WTC11 (cell line): ENCODE measurements at regions not wholly inside any gene's neighbourhood (a gene's known extent, or its start where the extent isn't known, plus 50 kb on each side); places are given as distances from the start of the nearest gene placed in this dataset.

Source experiments
- ATAC-seq: fragments of 200-7000 bp; cut with Tn5 transposase; 2 replicates; pipeline ENCODE4 v1.10.0; 2021; ENCODE audit warnings: mild to moderate bottlenecking, moderate library complexity
- CTCF ChIA-PET: fragments of 300-600 bp; sonication (Branson Sonifier 250); formaldehyde crosslinking; loops from one replicate; lab custom pipeline; 2021; ENCODE audit warnings: antibody characterized with exemption; lab: Charles Lee
- POLR2A ChIA-PET: fragments of 350-600 bp; sonication (Branson Sonifier 250); formaldehyde crosslinking; loops from one replicate; lab custom pipeline; 2021; ENCODE audit warnings: antibody characterized with exemption; lab: Charles Lee
- DNase-seq: peaks from one replicate; pipeline ENCODE4 v3.0.0; 2021; ENCODE audit warnings: low spot score
- H3K27ac Mint-ChIP-seq: 2 replicates; pipeline ENCODE4 v1.8.0; 2021; ENCODE audit warnings: mixed read lengths
- H3K27me3 Mint-ChIP-seq: 2 replicates; pipeline ENCODE4 v1.8.0; 2021; ENCODE audit warnings: low read depth, mild to moderate bottlenecking, moderate library complexity, mixed read lengths
- H3K36me3 Mint-ChIP-seq: 2 replicates; pipeline ENCODE4 v1.8.0; 2021; ENCODE audit warnings: mixed read lengths
- H3K4me1 Mint-ChIP-seq: 2 replicates; pipeline ENCODE4 v1.8.0; 2022; ENCODE audit warnings: mixed read lengths
- H3K4me3 Mint-ChIP-seq: 2 replicates; pipeline ENCODE4 v1.8.0; 2021; ENCODE audit warnings: mild to moderate bottlenecking, moderate library complexity, mixed read lengths
- H3K9me3 Mint-ChIP-seq: 2 replicates; pipeline ENCODE4 v1.8.0; 2021; ENCODE audit warnings: mixed read lengths
- ATF1 ChIP-seq: sonication (generic); formaldehyde crosslinking; IDR thresholded peaks from 2 replicates; pipeline ENCODE4 v1.8.1; 2023; ENCODE audit warnings: mild to moderate bottlenecking, moderate library complexity, missing genetic modification reagents
- ELF4 ChIP-seq: sonication (generic); formaldehyde crosslinking; IDR thresholded peaks from 2 replicates; pipeline ENCODE4 v1.8.1; 2022; ENCODE audit warnings: low read depth, mild to moderate bottlenecking, moderate library complexity, missing genetic modification reagents
- FOXJ3 ChIP-seq: sonication (generic); formaldehyde crosslinking; IDR thresholded peaks from 2 replicates; pipeline ENCODE4 v1.9.0; 2021; ENCODE audit warnings: missing genetic modification reagents, mild to moderate bottlenecking, borderline replicate concordance
- GABPB1 ChIP-seq: sonication (generic); formaldehyde crosslinking; IDR thresholded peaks from 2 replicates; pipeline ENCODE4 v1.8.1; 2023; ENCODE audit warnings: mild to moderate bottlenecking, missing genetic modification reagents
- JAZF1 ChIP-seq: fragments of 250-450 bp; sonication (Bioruptor Pico); IDR thresholded peaks from 2 replicates; pipeline ENCODE4 v1.9.0; 2021; ENCODE audit warnings: moderate library complexity, mild to moderate bottlenecking, inconsistent platforms
- OVOL2 ChIP-seq: fragments of 250-450 bp; sonication (Bioruptor Pico); IDR thresholded peaks from 2 replicates; pipeline ENCODE4 v1.9.0; 2021; ENCODE audit warnings: mild to moderate bottlenecking, borderline replicate concordance
- SOX15 ChIP-seq: fragments of 250-450 bp; sonication (Bioruptor Pico); IDR thresholded peaks from 2 replicates; pipeline ENCODE4 v1.9.0; 2021; ENCODE audit warnings: mild to moderate bottlenecking
- ZNF219 ChIP-seq: sonication (generic); formaldehyde crosslinking; IDR thresholded peaks from 2 replicates; pipeline ENCODE4 v1.8.0; 2023; ENCODE audit warnings: missing genetic modification reagents, mild to moderate bottlenecking, borderline replicate concordance
- ZNF317 ChIP-seq: sonication (generic); formaldehyde crosslinking; IDR thresholded peaks from 2 replicates; pipeline ENCODE4 v1.8.1; 2023; ENCODE audit warnings: low read depth, mild to moderate bottlenecking, moderate library complexity, missing genetic modification reagents, borderline replicate concordance
- TF ChIP-seq, protein P1 (sequence below): sonication (generic); formaldehyde crosslinking; IDR thresholded peaks from 2 replicates; pipeline ENCODE4 v1.8.1; 2022; ENCODE audit warnings: low read depth, mild to moderate bottlenecking, moderate library complexity, missing genetic modification reagents, borderline replicate concordance
- TF ChIP-seq, protein P2 (sequence below): fragments of 250-450 bp; sonication (Bioruptor Pico); IDR thresholded peaks from 2 replicates; pipeline ENCODE4 v1.9.0; 2021; ENCODE audit warnings: mild to moderate bottlenecking, borderline replicate concordance
- TF ChIP-seq, protein P3 (sequence below): fragments of 200-600 bp; IDR thresholded peaks from 2 replicates; pipeline ENCODE4 v1.8.0; 2022; ENCODE audit warnings: antibody characterized with exemption
- TF ChIP-seq, protein P4 (sequence below): fragments of 250-450 bp; sonication (Bioruptor Pico); IDR thresholded peaks from 2 replicates; pipeline ENCODE4 v1.9.0; 2021; ENCODE audit warnings: mild to moderate bottlenecking
- TF ChIP-seq, protein P5 (sequence below): sonication (generic); formaldehyde crosslinking; IDR thresholded peaks from 2 replicates; pipeline ENCODE4 v1.8.0; 2023; ENCODE audit warnings: missing genetic modification reagents
- TF ChIP-seq, protein P6 (sequence below): sonication (generic); formaldehyde crosslinking; conservative IDR thresholded peaks from 2 replicates; pipeline ENCODE4 v1.8.1; 2023; ENCODE audit warnings: mild to moderate bottlenecking, low read depth, missing genetic modification reagents, moderate library complexity
- TF ChIP-seq, protein P7 (sequence below): sonication (generic); formaldehyde crosslinking; IDR thresholded peaks from 2 replicates; pipeline ENCODE4 v1.8.1; 2022; ENCODE audit warnings: missing genetic modification reagents, borderline replicate concordance
- TF ChIP-seq, protein P8 (sequence below): sonication (generic); formaldehyde crosslinking; conservative IDR thresholded peaks from 2 replicates; pipeline ENCODE4 v1.8.1; 2022; ENCODE audit warnings: mild to moderate bottlenecking, missing genetic modification reagents

DNA sequence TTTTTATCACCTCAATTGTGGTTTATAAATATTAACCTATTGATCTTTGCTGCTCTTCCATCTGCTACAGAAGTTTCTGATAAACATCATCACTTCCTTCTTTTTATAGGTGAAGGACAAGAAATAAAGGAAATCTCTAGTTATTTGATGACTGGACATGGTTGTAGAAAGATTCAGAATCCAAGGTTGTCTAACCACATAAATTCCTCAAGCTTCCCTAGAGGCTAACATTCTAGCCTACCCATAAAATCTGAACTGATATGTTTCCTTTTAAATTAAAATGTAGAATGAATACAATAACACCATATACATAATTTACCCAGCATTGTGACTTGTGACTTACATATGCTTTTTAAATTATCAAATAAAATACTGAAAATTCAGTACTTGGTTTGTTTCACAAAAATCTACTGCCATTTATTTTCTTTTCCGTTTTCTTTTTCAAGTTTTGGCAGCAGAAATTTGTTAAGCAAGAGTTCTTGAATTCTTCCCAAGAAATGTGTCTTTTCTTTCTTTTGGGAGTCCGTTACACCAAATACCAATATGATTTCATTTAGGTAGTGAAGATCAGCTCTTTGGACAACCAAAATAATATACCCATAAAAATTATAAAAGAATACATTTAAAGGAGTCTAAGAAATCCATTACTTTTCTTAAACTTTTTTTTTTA, 513.2 kb upstream of the ADGRL2 start:
- H3K27ac Mint-ChIP-seq, result no peak overlapping the region
- ChIA-PET CTCF (no interaction called here), POLR2A (no interaction called here)
- H3K4me1 Mint-ChIP-seq, result no peaks in the 10 kb centered on the region
- H3K27me3 Mint-ChIP-seq, result no peaks in the 10 kb centered on the region
- DNase-seq (no peak), ATAC-seq (no peak)
- H3K4me3 Mint-ChIP-seq, result no peak overlapping the region
- H3K36me3 Mint-ChIP-seq, result no peaks in the 10 kb centered on the region
- peaks cover 13% of the 10 kb centered on the region; the same call in 1 of the 2 replicates for H3K9me3 Mint-ChIP-seq
- TF ChIP-seq ELF4 (CRISPR knock-in tag) (no peak), GABPB1 (no peak), SOX15 (no peak), ATF1 (CRISPR knock-in tag) (no peak), JAZF1 (CRISPR knock-in tag) (no peak), OVOL2 (CRISPR knock-in tag) (no peak), ZNF219 (no peak)
- TF ChIP-seq, protein P1, sequence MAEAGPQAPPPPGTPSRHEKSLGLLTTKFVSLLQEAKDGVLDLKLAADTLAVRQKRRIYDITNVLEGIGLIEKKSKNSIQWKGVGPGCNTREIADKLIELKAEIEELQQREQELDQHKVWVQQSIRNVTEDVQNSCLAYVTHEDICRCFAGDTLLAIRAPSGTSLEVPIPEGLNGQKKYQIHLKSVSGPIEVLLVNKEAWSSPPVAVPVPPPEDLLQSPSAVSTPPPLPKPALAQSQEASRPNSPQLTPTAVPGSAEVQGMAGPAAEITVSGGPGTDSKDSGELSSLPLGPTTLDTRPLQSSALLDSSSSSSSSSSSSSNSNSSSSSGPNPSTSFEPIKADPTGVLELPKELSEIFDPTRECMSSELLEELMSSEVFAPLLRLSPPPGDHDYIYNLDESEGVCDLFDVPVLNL, result no peak
- TF ChIP-seq, protein P2, sequence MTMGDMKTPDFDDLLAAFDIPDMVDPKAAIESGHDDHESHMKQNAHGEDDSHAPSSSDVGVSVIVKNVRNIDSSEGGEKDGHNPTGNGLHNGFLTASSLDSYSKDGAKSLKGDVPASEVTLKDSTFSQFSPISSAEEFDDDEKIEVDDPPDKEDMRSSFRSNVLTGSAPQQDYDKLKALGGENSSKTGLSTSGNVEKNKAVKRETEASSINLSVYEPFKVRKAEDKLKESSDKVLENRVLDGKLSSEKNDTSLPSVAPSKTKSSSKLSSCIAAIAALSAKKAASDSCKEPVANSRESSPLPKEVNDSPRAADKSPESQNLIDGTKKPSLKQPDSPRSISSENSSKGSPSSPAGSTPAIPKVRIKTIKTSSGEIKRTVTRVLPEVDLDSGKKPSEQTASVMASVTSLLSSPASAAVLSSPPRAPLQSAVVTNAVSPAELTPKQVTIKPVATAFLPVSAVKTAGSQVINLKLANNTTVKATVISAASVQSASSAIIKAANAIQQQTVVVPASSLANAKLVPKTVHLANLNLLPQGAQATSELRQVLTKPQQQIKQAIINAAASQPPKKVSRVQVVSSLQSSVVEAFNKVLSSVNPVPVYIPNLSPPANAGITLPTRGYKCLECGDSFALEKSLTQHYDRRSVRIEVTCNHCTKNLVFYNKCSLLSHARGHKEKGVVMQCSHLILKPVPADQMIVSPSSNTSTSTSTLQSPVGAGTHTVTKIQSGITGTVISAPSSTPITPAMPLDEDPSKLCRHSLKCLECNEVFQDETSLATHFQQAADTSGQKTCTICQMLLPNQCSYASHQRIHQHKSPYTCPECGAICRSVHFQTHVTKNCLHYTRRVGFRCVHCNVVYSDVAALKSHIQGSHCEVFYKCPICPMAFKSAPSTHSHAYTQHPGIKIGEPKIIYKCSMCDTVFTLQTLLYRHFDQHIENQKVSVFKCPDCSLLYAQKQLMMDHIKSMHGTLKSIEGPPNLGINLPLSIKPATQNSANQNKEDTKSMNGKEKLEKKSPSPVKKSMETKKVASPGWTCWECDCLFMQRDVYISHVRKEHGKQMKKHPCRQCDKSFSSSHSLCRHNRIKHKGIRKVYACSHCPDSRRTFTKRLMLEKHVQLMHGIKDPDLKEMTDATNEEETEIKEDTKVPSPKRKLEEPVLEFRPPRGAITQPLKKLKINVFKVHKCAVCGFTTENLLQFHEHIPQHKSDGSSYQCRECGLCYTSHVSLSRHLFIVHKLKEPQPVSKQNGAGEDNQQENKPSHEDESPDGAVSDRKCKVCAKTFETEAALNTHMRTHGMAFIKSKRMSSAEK (CRISPR knock-in tag), result no peak
- TF ChIP-seq, protein P3, sequence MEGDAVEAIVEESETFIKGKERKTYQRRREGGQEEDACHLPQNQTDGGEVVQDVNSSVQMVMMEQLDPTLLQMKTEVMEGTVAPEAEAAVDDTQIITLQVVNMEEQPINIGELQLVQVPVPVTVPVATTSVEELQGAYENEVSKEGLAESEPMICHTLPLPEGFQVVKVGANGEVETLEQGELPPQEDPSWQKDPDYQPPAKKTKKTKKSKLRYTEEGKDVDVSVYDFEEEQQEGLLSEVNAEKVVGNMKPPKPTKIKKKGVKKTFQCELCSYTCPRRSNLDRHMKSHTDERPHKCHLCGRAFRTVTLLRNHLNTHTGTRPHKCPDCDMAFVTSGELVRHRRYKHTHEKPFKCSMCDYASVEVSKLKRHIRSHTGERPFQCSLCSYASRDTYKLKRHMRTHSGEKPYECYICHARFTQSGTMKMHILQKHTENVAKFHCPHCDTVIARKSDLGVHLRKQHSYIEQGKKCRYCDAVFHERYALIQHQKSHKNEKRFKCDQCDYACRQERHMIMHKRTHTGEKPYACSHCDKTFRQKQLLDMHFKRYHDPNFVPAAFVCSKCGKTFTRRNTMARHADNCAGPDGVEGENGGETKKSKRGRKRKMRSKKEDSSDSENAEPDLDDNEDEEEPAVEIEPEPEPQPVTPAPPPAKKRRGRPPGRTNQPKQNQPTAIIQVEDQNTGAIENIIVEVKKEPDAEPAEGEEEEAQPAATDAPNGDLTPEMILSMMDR, result no peak
- TF ChIP-seq, protein P4, sequence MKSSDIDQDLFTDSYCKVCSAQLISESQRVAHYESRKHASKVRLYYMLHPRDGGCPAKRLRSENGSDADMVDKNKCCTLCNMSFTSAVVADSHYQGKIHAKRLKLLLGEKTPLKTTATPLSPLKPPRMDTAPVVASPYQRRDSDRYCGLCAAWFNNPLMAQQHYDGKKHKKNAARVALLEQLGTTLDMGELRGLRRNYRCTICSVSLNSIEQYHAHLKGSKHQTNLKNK (CRISPR knock-in tag), result no peak
- TF ChIP-seq, protein P5, sequence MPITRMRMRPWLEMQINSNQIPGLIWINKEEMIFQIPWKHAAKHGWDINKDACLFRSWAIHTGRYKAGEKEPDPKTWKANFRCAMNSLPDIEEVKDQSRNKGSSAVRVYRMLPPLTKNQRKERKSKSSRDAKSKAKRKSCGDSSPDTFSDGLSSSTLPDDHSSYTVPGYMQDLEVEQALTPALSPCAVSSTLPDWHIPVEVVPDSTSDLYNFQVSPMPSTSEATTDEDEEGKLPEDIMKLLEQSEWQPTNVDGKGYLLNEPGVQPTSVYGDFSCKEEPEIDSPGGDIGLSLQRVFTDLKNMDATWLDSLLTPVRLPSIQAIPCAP, result no peak

DNA sequence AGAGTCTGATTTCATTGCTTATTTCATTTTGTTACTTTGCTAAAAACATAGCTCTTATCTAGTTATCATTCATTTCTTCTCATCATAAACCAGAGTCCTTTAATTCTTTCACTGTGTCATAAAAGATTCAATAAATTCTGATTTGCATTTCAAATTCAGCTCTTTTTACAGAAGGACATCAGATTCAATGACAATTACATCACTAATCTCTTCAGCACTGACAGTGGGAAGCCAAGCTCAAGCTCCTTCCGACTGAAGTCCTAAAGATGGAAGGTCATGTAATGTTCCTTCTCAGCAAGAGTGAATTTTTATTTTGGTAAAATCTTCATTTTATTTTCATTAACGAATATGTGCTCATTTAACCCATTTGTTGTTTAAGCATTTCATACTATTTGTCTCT, 530.7 kb upstream of the ADGRL2 start:
- no peak overlapping the region for H3K4me3 Mint-ChIP-seq
- ChIA-PET POLR2A (no interaction called here), CTCF (no interaction called here)
- no peaks in the 10 kb centered on the region for H3K27me3 Mint-ChIP-seq
- no peak for ATAC-seq
- H3K4me1 Mint-ChIP-seq, result peaks cover 40% of the 10 kb centered on the region
- no peak for DNase-seq
- H3K9me3 Mint-ChIP-seq, result no peaks in the 10 kb centered on the region
- no peak overlapping the region for H3K27ac Mint-ChIP-seq
- no peaks in the 10 kb centered on the region for H3K36me3 Mint-ChIP-seq
- TF ChIP-seq, protein P6, sequence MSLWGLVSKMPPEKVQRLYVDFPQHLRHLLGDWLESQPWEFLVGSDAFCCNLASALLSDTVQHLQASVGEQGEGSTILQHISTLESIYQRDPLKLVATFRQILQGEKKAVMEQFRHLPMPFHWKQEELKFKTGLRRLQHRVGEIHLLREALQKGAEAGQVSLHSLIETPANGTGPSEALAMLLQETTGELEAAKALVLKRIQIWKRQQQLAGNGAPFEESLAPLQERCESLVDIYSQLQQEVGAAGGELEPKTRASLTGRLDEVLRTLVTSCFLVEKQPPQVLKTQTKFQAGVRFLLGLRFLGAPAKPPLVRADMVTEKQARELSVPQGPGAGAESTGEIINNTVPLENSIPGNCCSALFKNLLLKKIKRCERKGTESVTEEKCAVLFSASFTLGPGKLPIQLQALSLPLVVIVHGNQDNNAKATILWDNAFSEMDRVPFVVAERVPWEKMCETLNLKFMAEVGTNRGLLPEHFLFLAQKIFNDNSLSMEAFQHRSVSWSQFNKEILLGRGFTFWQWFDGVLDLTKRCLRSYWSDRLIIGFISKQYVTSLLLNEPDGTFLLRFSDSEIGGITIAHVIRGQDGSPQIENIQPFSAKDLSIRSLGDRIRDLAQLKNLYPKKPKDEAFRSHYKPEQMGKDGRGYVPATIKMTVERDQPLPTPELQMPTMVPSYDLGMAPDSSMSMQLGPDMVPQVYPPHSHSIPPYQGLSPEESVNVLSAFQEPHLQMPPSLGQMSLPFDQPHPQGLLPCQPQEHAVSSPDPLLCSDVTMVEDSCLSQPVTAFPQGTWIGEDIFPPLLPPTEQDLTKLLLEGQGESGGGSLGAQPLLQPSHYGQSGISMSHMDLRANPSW (CRISPR knock-in tag), result no peak
- TF ChIP-seq, protein P7, sequence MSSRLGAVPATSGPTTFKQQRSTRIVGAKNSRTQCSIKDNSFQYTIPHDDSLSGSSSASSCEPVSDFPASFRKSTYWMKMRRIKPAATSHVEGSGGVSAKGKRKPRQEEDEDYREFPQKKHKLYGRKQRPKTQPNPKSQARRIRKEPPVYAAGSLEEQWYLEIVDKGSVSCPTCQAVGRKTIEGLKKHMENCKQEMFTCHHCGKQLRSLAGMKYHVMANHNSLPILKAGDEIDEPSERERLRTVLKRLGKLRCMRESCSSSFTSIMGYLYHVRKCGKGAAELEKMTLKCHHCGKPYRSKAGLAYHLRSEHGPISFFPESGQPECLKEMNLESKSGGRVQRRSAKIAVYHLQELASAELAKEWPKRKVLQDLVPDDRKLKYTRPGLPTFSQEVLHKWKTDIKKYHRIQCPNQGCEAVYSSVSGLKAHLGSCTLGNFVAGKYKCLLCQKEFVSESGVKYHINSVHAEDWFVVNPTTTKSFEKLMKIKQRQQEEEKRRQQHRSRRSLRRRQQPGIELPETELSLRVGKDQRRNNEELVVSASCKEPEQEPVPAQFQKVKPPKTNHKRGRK, result no peak
- TF ChIP-seq, protein P8, sequence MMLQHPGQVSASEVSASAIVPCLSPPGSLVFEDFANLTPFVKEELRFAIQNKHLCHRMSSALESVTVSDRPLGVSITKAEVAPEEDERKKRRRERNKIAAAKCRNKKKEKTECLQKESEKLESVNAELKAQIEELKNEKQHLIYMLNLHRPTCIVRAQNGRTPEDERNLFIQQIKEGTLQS, result no peak
- no peak for TF ChIP-seq FOXJ3 (CRISPR knock-in tag)
- TF ChIP-seq ZNF317 (CRISPR knock-in tag), result no peak
